GM21423 (cell line): ENCODE measurements at regions not wholly inside any gene's neighbourhood (a gene's known extent, or its start where the extent isn't known, plus 50 kb on each side); places are given as distances from the start of the nearest gene placed in this dataset.

Experiments used
- ATAC-seq: cut with Tn5 transposase; IDR thresholded peaks from one replicate; pipeline ENCODE4 v1.9.1; 2021; ENCODE audit warnings: mild to moderate bottlenecking, moderate library complexity; ENCODE audit not compliant: unreplicated experiment

DNA sequence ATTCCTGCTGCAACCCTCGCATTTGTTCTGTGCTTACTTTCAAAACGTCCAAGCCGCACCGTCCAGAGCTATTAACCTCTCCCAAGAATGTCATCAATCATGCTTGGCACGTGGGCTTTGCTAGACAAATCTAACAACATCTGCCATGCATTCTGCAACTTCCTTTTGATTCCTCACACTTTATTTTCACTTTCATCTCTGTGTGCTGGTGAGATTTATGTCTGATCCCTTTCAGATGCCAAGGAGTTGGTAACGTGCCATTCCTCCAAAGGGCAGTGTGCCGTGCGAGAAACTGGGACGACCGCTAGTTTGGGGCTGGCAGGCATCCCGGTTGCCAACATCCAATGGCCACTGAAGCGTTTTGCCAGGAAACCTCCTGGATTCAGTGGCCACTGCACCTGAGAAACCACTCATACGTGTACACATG, 230.0 kb upstream of the PARD3B start:
- ATAC-seq, result no peak

DNA sequence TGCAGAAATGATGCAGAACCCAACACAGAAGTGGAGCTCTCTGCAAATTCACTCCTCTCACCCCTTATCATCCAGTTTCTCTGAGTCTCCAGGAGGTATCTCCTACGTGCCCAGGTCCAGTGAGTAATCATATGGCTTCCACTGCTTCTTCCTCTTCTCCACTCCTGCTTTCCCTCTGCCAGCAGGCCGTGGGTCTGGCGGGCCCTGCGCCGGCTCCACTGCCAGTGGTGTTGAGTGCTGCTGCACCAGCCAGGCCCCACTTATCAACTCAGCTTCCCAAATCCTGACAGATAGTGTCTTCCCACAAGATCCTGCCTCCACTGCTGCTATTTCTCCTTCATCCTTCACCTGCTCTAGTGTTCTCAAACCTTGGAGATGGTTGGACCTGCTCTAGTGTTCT, 227.6 kb upstream of the PARD3B start:
- ATAC-seq, result no peak

DNA sequence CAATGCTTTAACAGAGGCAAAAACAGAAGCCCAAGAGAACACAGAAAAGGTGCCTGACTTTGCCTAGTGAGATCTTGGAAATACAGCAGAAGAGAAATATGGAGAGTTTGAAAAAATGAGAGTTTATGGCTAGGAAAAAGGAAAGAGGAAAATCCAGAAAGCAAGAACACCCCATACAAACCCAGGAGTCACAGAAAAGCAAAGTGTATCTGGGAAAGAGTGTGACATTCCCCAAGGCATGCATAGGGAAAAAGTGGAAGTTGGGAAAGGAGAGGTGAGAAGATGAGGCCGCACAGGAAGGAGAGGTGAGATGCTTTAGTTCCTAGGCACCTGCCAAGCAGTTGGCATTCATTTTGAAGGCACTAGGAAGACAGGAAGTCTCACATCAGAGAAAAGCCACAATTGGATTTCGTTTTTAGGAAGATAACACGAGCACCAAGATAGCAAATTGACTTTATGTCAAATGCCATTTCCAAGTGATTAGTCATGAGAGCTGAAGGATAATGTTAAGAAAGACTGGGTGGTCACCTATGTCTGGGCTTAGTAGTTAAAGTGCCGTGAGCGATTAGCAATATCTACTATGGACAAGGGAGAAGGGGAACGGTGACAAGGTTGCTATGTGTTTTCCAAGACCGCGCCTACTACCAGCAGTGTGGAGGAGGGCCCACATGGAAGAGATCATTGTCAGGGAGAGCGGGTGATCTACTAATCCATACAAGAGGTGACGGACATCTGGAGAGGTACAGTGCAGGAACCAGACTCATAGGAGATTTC, 224.1 kb upstream of the PARD3B start:
- ATAC-seq, result no peak

DNA sequence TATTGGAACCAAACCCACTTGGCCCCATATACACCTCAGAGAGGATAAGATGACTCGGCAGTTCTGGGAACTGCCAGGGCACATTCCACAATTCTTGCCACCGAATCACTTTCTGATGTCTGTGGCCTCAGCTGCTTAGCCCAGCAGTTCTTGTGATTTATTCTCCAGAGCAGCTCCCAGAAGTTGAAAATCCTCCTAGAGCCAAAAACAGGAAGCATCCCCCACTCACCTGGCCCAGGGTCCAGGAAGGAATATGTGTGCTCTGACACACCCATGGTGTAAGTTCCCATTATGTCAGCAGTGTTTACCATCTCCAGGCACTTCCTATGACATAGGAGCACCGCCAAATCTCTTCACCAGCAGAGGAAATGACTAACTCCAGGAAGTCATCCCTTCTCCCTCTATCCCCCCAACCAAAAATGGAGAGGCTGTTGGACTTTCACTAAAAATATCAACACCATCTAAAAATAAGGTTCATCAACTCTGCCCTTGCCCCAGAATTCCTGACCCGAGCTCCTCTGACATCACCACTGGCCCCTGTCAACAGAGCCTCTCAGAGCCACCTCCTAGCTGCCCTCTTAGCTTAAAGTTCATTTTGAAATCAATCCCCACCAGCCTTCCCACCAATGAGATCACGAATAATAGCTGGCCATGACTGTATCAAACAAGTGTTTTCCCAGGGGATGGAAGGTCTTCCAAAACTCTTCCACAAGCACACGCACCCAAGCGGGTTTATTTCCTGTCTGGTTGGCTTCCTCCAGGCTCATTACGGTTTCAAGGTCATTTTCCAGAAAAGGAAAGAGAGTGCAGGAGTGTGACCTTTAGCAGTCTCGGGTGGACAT, 223.1 kb upstream of the PARD3B start:
- ATAC-seq, result no peak

DNA sequence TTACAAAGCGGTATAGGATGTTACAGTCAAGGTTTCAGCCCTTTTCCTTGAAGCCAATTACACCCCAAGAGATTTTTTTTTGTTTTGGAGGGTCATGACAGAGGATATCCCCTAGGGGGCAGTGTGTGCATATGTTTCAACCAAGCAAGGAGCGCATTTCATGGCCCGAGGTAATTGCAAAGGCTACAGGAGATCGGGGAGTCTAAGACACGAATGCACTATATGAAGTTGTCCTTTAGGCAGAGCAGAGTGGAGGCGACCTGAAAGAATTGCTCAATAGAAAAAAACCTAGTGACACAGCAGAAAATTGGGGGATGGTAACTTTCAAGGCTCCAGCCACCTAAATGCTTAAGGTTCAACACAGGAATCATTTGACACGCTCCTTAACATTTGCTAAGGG, 219.8 kb upstream of the PARD3B start:
- ATAC-seq, result peak; percentile 76

- no peak for ATAC-seq
These were observed 216.9 kb upstream of the PARD3B start for GRCh38 chr2:204328373-204328772.

DNA sequence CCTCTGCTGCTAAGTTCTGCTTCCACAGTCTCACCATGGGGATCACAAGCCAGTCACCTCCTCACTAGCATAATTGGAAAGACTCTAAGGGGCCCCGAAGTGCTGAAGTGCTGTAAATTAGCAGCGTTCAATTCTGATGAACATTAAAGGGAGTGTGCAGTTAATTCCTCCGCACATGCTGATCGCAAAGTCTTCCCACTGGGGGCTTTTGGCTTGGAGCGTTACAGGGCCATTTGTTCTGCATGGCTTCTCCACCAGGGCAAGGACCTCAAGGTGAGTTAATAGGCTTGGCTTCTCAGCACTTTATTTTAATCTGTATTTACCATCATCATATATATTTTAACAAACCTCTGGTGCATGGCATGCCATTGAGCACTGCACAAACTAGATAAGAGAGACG, 216.3 kb upstream of the PARD3B start:
- ATAC-seq, result no peak

DNA sequence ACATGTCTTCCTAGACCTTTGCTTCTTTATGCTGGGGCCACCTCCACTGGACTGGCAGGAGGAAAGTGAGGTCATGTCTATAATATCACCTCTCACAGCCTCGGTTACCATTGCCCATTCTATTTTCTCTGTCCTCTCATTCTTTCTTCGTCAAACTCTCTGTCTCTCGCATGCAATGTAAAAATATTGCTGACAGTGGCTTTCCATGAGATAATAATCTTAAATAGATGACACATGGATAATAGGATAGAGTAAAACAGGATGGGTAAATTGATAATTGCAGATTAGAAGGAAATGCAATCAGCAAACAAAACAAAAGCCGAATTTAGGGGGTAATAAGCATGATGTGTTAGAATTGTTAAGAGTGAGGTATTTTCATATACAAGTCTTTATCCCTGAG, 215.7 kb upstream of the PARD3B start:
- no peak for ATAC-seq

DNA sequence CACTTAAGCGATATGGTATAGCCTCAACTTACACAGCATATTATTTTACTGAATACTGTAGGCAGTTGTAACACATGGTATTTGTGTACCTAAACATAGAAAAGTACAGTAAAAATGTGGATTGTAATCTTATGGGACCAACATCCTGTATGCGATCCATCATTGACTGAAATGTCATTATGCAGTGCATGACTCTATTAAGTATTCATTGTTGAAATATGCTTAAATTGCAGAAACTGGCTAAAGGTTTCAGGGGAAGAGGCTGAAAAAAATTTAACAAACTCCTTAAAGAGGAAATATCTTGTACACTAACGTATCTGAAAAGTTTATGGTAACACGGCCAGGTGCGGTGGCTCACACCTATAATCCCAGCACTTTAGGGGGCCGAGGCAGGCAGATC, 214.1 kb upstream of the PARD3B start:
- no peak for ATAC-seq

GRCh38 chr2:204331988-204332387, 213.3 kb upstream of the PARD3B start:
- ATAC-seq, result no peak

GRCh38 chr2:204332706-204333105, 212.6 kb upstream of the PARD3B start:
- ATAC-seq, result no peak

DNA sequence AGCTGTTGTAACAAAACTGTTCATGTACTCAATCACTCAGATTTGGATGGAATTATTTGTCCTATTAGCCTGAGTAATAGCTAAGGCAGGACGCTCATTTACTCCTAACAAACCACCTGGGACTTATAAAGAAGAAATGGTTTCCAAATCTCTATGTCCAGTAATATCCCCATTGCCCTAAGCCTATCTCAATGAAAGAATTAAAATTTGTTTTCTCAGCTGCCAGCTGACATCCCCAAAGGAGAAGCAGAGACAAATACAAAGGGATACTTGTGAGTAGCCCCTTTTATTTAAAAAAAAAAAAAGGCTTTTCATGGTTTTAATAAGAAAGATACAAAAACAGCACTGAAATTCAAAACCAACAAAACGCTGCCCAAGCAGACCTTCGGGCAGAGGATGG, 211.4 kb upstream of the PARD3B start:
- ATAC-seq, result no peak

DNA sequence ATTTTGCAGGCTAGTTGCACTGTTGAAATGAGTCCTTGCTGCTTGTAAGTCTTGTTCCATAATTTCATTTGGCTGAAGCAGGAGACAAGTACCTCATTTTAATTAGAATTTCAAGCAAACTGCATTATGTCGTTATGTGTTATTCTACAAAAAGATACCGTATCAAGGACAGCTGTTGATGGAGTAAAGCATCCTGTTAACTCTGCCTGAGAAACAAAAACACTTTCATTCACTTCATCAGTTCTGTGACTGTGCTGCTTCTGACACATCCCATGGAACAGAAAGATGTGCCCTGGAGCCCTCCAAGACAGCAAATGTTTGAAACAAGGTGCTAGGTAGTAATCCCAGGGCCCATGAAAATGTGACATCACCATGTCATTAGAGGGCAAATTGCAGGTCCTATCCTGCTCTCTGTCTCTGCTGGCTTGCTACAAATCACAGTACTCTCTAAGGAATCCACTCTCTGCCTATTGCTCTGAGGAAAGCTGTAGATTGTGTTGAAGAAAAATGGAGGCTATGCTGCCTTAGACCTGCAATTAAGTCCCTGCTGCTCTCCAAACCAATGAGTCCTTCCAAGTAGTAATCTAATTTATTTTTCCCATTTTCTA, 209.7 kb upstream of the PARD3B start:
- no peak for ATAC-seq

GRCh38 chr2:204336153-204336744, 209.0 kb upstream of the PARD3B start:
- no peak for ATAC-seq

DNA sequence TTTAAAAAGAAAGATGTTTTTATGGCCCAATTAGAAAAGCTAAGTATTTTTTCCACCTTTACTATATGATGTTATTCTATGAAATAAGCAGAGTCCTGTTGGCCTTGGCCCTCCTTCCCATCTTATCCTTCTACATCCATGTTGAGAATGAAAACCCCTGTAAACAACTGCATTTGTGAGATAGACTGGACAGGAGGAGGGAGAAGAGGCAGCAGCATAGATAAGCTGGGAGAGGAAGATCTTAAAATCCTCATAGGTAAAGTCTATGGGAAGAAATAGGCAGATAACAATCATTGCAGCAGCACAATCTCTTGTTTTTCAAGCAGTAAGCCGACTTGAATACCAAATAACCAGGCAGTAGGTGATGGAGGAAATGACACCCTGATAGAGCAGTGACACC, 207.6 kb upstream of the PARD3B start:
- ATAC-seq, result no peak

GRCh38 chr2:204339212-204339715, 206.0 kb upstream of the PARD3B start:
- ATAC-seq, result no peak

DNA sequence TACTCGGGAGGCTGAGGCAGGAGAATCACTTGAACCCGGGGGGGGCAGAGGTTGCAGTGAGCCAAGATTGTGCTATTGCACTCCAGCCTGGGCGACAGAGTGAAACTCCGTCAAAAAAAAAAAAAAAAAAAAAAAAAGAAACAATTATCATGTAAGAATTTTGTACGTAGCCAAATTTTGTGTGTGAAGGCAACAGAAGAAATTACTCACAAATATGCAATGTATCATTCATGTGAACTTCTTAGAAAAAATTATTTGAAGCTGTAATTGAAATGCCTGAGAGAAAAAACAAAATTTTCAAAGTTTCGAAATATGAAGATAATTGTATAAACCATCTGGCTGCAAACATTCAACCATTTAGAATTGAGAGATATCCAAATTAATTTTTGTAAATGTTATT, 204.8 kb upstream of the PARD3B start:
- no peak for ATAC-seq

DNA sequence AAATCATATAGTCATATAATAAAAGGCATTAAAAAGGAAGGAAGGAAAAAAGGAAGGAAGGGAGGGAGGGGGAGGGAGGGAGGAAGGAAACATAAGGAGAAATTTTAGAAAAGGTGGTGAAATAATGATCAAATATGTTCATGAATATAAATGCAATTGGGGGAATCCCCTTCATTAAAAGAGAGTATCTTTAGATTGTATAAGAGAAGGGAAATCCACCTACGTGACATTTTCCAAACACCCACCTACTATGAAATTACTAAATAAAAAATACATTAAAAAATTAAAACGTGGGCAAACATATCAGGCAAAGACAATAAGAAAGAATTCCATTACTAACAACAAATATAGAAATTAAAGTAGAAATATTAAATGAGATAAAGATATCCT, 203.4 kb upstream of the PARD3B start:
- ATAC-seq, result no peak

DNA sequence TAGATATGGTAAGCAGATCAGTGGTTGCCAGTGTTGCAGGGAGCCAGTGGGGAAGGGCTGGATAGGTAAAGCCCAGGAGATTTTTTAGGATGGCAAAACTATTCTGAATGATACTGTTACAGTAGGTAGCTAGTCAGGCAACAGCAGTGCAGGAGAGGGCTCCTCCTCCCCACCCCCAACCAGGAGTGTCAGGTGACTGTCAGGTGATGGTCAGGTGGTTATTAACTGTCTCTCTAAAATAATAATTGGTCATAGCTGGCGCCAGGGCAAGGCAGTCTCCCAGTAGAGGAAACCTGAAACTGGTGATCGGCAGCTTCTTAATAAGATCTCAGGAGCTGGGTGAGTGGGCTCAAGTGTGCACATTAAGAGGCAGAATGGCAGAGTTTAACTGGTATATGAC, 201.6 kb upstream of the PARD3B start:
- ATAC-seq, result no peak

GRCh38 chr2:204344119-204344518, 201.2 kb upstream of the PARD3B start:
- ATAC-seq, result no peak

DNA sequence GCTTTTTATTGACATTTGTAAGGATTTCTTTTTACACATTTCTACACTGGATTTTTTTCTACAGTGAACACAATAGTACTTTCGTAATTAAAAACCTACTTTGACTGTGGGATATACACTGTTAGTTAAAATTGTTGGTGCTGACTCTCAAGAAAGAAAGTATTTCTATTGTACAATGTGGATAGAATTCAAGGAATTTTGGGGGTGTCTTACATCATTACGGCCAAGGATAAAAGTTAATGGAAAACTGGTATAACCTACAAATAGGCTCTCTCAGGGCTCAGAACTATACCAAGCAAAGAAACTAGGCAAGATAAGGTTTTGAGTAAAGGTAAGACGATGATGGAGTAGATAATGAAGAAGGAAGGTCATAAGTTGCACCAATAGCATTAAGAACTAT, 198.4 kb upstream of the PARD3B start:
- ATAC-seq, result no peak
